HEK293T (cell line): ENCODE measurements at regions not wholly inside any gene's neighbourhood (a gene's known extent, or its start where the extent isn't known, plus 50 kb on each side); places are given as distances from the start of the nearest gene placed in this dataset.

Experiments used
- CTCF ChIA-PET: fragments of 350-600 bp; formaldehyde crosslinking; extraction: SDS; loops from one replicate; lab custom pipeline; 2021; ENCODE audit warnings: antibody characterized with exemption, inconsistent platforms; lab: Yijun Ruan, JAX
- POLR2A ChIA-PET: fragments of 350-600 bp; formaldehyde crosslinking; extraction: SDS; loops from one replicate; lab custom pipeline; 2020; ENCODE audit warnings: antibody characterized with exemption, inconsistent platforms; lab: Yijun Ruan, JAX
- DNase-seq: peaks from one replicate; pipeline ENCODE4 v3.0.0; 2012; ENCODE audit warnings: mixed read lengths; ENCODE audit errors: extremely low spot score
- ARNT ChIP-seq: fragments of 450-650 bp; IDR thresholded peaks from 2 replicates; pipeline ENCODE4 v1.6.1; 2017; ENCODE audit warnings: mild to moderate bottlenecking
- BHLHE40 ChIP-seq: fragments of 450-650 bp; IDR thresholded peaks from 2 replicates; pipeline ENCODE4 v1.6.1; 2016; ENCODE audit warnings: mild to moderate bottlenecking, moderate library complexity, borderline replicate concordance
- CTBP1 ChIP-seq: fragments of 450-650 bp; IDR thresholded peaks from 2 replicates; pipeline ENCODE4 v1.6.1; 2016; ENCODE audit warnings: borderline replicate concordance
- ELF4 ChIP-seq: fragments of 450-650 bp; IDR thresholded peaks from 2 replicates; pipeline ENCODE4 v1.6.1; 2017; ENCODE audit warnings: antibody characterized with exemption
- FOXA1 ChIP-seq: fragments of 450-650 bp; IDR thresholded peaks from 2 replicates; pipeline ENCODE4 v1.6.1; 2016; ENCODE audit warnings: mild to moderate bottlenecking
- FOXK2 ChIP-seq: fragments of 450-650 bp; IDR thresholded peaks from 2 replicates; pipeline ENCODE4 v1.6.1; 2016; ENCODE audit warnings: mild to moderate bottlenecking
- FOXM1 ChIP-seq: fragments of 450-650 bp; IDR thresholded peaks from 2 replicates; pipeline ENCODE4 v1.6.1; 2017; ENCODE audit warnings: mild to moderate bottlenecking, borderline replicate concordance
- HDGF ChIP-seq: fragments of 450-650 bp; IDR thresholded peaks from 2 replicates; pipeline ENCODE4 v1.6.1; 2017; ENCODE audit warnings: antibody characterized with exemption, borderline replicate concordance
- L3MBTL2 ChIP-seq: fragments of 450-650 bp; conservative IDR thresholded peaks from 2 replicates; pipeline ENCODE4 v1.6.1; 2016; ENCODE audit warnings: mild to moderate bottlenecking
- LEF1 ChIP-seq: fragments of 450-650 bp; IDR thresholded peaks from 2 replicates; pipeline ENCODE4 v1.6.1; 2017; ENCODE audit warnings: mild to moderate bottlenecking, borderline replicate concordance
- NFRKB ChIP-seq: fragments of 450-650 bp; IDR thresholded peaks from 2 replicates; pipeline ENCODE4 v1.6.1; 2016; ENCODE audit warnings: mild to moderate bottlenecking, moderate library complexity
- SP1 ChIP-seq: fragments of 450-650 bp; IDR thresholded peaks from 2 replicates; pipeline ENCODE4 v1.6.1; 2017
- SUZ12 ChIP-seq: fragments of 450-650 bp; IDR thresholded peaks from 2 replicates; pipeline ENCODE4 v1.6.1; 2016; ENCODE audit warnings: mild to moderate bottlenecking
- TARDBP ChIP-seq: fragments of 450-650 bp; IDR thresholded peaks from 2 replicates; pipeline ENCODE4 v1.6.1; 2016
- ZNF384 ChIP-seq: fragments of 450-650 bp; IDR thresholded peaks from 2 replicates; pipeline ENCODE4 v1.6.1; 2016
- TF ChIP-seq, protein P1 (sequence below): fragments of 450-650 bp; IDR thresholded peaks from 2 replicates; pipeline ENCODE4 v1.6.1; 2016

DNA sequence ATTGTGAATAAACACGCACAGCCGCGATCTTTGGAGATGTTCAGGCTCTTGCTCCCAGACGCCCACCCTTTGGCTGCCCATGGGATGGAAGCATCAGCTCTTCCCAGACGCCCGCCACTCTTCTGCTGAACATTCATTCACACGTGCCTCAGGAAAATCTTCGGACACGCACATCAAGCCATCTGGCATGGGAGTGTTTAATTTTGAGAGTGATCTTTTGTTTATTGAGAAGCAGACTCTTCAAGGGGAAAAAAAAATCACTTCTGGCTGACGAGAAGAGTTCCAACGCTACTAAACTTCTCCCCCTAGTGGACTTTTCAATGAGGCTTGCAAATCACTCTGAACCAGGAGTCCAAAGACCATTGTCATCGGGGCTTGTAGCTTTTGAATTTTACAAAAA, 62.0 kb upstream of the NUDT7 start:
- TF ChIP-seq SUZ12: no peak
- no peak for TF ChIP-seq ARNT
- no peak for TF ChIP-seq ZNF384
- no peak for TF ChIP-seq LEF1
- TF ChIP-seq FOXA1: no peak
- TF ChIP-seq CTBP1: no peak
- no peak for TF ChIP-seq NFRKB
- no peak for TF ChIP-seq TARDBP
- TF ChIP-seq FOXK2: no peak
- TF ChIP-seq HDGF: no peak
- no peak for TF ChIP-seq L3MBTL2
- TF ChIP-seq, protein P1, sequence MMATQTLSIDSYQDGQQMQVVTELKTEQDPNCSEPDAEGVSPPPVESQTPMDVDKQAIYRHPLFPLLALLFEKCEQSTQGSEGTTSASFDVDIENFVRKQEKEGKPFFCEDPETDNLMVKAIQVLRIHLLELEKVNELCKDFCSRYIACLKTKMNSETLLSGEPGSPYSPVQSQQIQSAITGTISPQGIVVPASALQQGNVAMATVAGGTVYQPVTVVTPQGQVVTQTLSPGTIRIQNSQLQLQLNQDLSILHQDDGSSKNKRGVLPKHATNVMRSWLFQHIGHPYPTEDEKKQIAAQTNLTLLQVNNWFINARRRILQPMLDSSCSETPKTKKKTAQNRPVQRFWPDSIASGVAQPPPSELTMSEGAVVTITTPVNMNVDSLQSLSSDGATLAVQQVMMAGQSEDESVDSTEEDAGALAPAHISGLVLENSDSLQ: no peak
- no peak for TF ChIP-seq FOXM1
- no peak for TF ChIP-seq SP1
- TF ChIP-seq ELF4: no peak
- TF ChIP-seq BHLHE40: no peak
- POLR2A ChIA-PET: no interaction called here
- peak; percentile 46 for DNase-seq
- CTCF ChIA-PET: interaction anchor here (0.5 to 1.8 kb wide), 8 partner anchors 54 to 1007 kb away, joined by 3 to 5 read pairs (median 3); no protein-coding TSS in a partner anchor

- no peak for DNase-seq
- POLR2A ChIA-PET: no interaction called here
- no peak for TF ChIP-seq ARNT
- no peak for TF ChIP-seq L3MBTL2
- TF ChIP-seq, protein P1: no peak
- no peak for TF ChIP-seq FOXM1
- TF ChIP-seq LEF1: no peak
- no peak for TF ChIP-seq HDGF
- no peak for TF ChIP-seq FOXA1
- TF ChIP-seq NFRKB: no peak
- CTCF ChIA-PET: no interaction called here
These were observed 60.1 kb upstream of the NUDT7 start for GRCh38 chr16:77662246-77662645.

DNA sequence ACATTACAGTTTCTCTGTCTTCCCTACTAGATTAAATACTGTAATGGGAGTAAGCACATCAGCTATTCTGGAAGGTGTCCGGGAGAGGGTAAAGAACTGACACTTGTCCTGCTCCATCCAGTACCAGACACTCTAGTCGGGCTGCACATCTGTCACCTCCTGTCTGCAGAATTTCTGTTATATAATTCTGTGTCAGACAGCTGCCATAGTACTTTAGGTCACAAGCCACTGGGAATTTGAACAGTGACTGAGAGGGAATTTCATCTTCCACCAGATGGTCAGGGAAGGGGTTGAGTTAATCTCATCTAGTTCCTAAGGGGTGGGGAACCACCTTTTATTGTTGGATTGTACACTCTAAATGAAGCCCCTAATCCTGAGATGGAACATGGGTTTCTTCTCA, 58.6 kb upstream of the NUDT7 start:
- CTCF ChIA-PET: no interaction called here
- no peak for DNase-seq
- POLR2A ChIA-PET: no interaction called here
- TF ChIP-seq FOXA1 (no peak), ELF4 (no peak), NFRKB (no peak), ARNT (no peak), L3MBTL2 (no peak)
- TF ChIP-seq, protein P1: no peak

- TF ChIP-seq FOXA1 (no peak), FOXM1 (no peak), ZNF384 (no peak), HDGF (no peak), ELF4 (no peak), NFRKB (no peak), BHLHE40 (no peak)
- CTCF ChIA-PET: interaction anchor here (0.6 kb wide), 1 partner anchor 376 kb away, joined by 3 read pairs; no protein-coding TSS in a partner anchor
- no peak for DNase-seq
- POLR2A ChIA-PET: no interaction called here
These were observed 55.5 kb upstream of the NUDT7 start for GRCh38 chr16:77666771-77667170.

GRCh38 chr16:77668201-77668600, 54.1 kb upstream of the NUDT7 start:
- CTCF ChIA-PET: no interaction called here
- TF ChIP-seq ZNF384 (no peak), HDGF (no peak), L3MBTL2 (no peak), CTBP1 (no peak), BHLHE40 (no peak), NFRKB (no peak), FOXM1 (no peak), FOXA1 (no peak), FOXK2 (no peak), LEF1 (no peak), SUZ12 (no peak), TARDBP (no peak), SP1 (no peak), ELF4 (no peak)
- TF ChIP-seq, protein P1: no peak
- DNase-seq: no peak
- POLR2A ChIA-PET: no interaction called here

GRCh38 chr16:77669057-77669456, 53.3 kb upstream of the NUDT7 start:
- POLR2A ChIA-PET: no interaction called here
- no peak for TF ChIP-seq LEF1
- no peak for TF ChIP-seq L3MBTL2
- no peak for TF ChIP-seq SP1
- no peak for TF ChIP-seq ARNT
- no peak for TF ChIP-seq BHLHE40

More at GRCh38 chr16:77669057-77669456, 53.3 kb upstream of the NUDT7 start:
- CTCF ChIA-PET: interaction anchor here (0.6 kb wide), 1 partner anchor 72 kb away, joined by 3 read pairs; no protein-coding TSS in a partner anchor
- no peak for DNase-seq
